ENCODE measurements at regions not wholly inside any gene's neighbourhood (a gene's known extent, or its start where the extent isn't known, plus 50 kb on each side); places are given as distances from the start of the nearest gene placed in this dataset.

- no peak for DNase-seq
Measured at GRCh38 chr3:104610730-104611652, 755.7 kb upstream of the ALCAM start.

GRCh38 chr3:104612218-104612617, 754.5 kb upstream of the ALCAM start:
- no peak for DNase-seq

GRCh38 chr3:104614564-104614963, 752.1 kb upstream of the ALCAM start:
- DNase-seq: no peak

- no peak for DNase-seq
Measured at GRCh38 chr3:104628185-104628789, 738.4 kb upstream of the ALCAM start.

GRCh38 chr3:104629038-104629437, 737.7 kb upstream of the ALCAM start:
- DNase-seq: no peak

- no peak for DNase-seq
Measured at GRCh38 chr3:104631254-104631653, 735.5 kb upstream of the ALCAM start.

GRCh38 chr3:104632521-104632920, 734.2 kb upstream of the ALCAM start:
- no peak for DNase-seq

- no peak for DNase-seq
Measured at GRCh38 chr3:104632947-104633346, 733.8 kb upstream of the ALCAM start.

GRCh38 chr3:104635872-104636580, 730.7 kb upstream of the ALCAM start:
- DNase-seq: no peak

GRCh38 chr3:104642827-104643226, 723.9 kb upstream of the ALCAM start:
- DNase-seq: no peak

GRCh38 chr3:104646196-104646595, 720.5 kb upstream of the ALCAM start:
- DNase-seq: no peak

GRCh38 chr3:104648823-104649222, 717.9 kb upstream of the ALCAM start:
- DNase-seq: no peak

- DNase-seq: no peak
Measured at GRCh38 chr3:104669083-104669482, 697.6 kb upstream of the ALCAM start.

- DNase-seq: no peak
Measured at GRCh38 chr3:104672331-104672730, 694.4 kb upstream of the ALCAM start.

- DNase-seq: no peak
Measured at GRCh38 chr3:104673981-104674380, 692.7 kb upstream of the ALCAM start.

GRCh38 chr3:104676241-104676640, 690.5 kb upstream of the ALCAM start:
- no peak for DNase-seq

- DNase-seq: no peak
Measured at GRCh38 chr3:104677932-104678331, 688.8 kb upstream of the ALCAM start.

GRCh38 chr3:104685492-104685891, 681.2 kb upstream of the ALCAM start:
- no peak for DNase-seq

GRCh38 chr3:104687362-104687761, 679.3 kb upstream of the ALCAM start:
- no peak for DNase-seq

GRCh38 chr3:104696470-104696869, 670.2 kb upstream of the ALCAM start:
- no peak for DNase-seq

- no peak for DNase-seq
Measured at GRCh38 chr3:104711406-104711805, 655.3 kb upstream of the ALCAM start.

GRCh38 chr3:104715972-104716371, 650.7 kb upstream of the ALCAM start:
- DNase-seq: no peak

GRCh38 chr3:104717828-104718196, 648.9 kb upstream of the ALCAM start:
- DNase-seq: no peak

GRCh38 chr3:104723000-104723399, 643.7 kb upstream of the ALCAM start:
- no peak for DNase-seq
